Breast epithelium (tissue), 3 donors: ENCODE measurements at regions not wholly inside any gene's neighbourhood (a gene's known extent, or its start where the extent isn't known, plus 50 kb on each side); places are given as distances from the start of the nearest gene placed in this dataset.

Source experiments
- POLR2AphosphoS5 ChIP-seq, 3 donors: sonication (generic); formaldehyde crosslinking; IDR thresholded peaks; one replicate each; pipeline ENCODE4 v1.6.1; 2017; ENCODE audit warnings: antibody characterized with exemption in 3 of 3
- TF ChIP-seq, protein P1 (sequence below), 3 donors: fragments of 450-650 bp; IDR thresholded peaks; one replicate each; pipeline ENCODE4 v1.5.1; 2016 to 2017; ENCODE audit warnings: antibody characterized with exemption in 3 of 3, mild to moderate bottlenecking in 3 of 3, moderate library complexity in 3 of 3

DNA sequence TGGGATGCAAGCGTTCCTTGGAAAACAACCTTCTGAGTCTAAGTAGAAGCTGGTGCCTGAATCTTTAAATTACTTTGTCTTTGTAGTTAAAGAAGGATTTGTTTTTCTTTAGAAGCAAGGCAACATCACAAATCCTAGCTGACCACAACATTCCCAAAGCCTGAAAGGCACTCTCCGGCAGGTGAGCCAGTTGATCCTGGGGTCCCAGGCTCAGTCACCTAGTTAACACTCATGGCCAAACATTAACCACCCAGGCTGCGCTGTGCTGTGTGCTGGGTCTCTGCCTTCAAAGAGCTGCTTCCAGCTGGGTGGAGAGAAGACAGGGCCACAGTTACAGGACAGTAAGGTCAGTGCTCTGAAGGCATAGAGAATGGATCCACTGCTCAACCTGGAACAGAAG is 120.0 kb upstream of the TRIB2 start:
- TF ChIP-seq, protein P1, sequence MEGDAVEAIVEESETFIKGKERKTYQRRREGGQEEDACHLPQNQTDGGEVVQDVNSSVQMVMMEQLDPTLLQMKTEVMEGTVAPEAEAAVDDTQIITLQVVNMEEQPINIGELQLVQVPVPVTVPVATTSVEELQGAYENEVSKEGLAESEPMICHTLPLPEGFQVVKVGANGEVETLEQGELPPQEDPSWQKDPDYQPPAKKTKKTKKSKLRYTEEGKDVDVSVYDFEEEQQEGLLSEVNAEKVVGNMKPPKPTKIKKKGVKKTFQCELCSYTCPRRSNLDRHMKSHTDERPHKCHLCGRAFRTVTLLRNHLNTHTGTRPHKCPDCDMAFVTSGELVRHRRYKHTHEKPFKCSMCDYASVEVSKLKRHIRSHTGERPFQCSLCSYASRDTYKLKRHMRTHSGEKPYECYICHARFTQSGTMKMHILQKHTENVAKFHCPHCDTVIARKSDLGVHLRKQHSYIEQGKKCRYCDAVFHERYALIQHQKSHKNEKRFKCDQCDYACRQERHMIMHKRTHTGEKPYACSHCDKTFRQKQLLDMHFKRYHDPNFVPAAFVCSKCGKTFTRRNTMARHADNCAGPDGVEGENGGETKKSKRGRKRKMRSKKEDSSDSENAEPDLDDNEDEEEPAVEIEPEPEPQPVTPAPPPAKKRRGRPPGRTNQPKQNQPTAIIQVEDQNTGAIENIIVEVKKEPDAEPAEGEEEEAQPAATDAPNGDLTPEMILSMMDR (IDR thresholded peaks at IDR 0.05): no peak
- no peak for TF ChIP-seq POLR2AphosphoS5 (IDR thresholded peaks at IDR 0.05)
